ENCODE measurements at regions not wholly inside any gene's neighbourhood (a gene's known extent, or its start where the extent isn't known, plus 50 kb on each side); places are given as distances from the start of the nearest gene placed in this dataset.

- no peak for TF ChIP-seq GMEB1 (CRISPR knock-in tag; IDR thresholded peaks at IDR 0.05; ENCODE audit: borderline replicate concordance)
- TF ChIP-seq HHEX (CRISPR knock-in tag; IDR thresholded peaks at IDR 0.05) = no peak
- peak; percentile 25; the same call in 1 of the 2 replicates for TF ChIP-seq FOSL2 (CRISPR knock-in tag; IDR thresholded peaks at IDR 0.05)
- TF ChIP-seq ZNF576 (CRISPR knock-in tag; IDR thresholded peaks at IDR 0.05) = no peak
- 0 out of 4 replicates have a peak, but pooled peaks of 1 of the 2 experiments have one; percentile 43 for TF ChIP-seq EP300 (IDR thresholded peaks at IDR 0.05; ENCODE audit: low read depth in 2 of 2, low read length in 2 of 2)
- TF ChIP-seq EP300 (CRISPR knock-in tag; IDR thresholded peaks at IDR 0.05; ENCODE audit: borderline replicate concordance) = no peak
- TF ChIP-seq FOXA1 (IDR thresholded peaks at IDR 0.05) = no peak
- no peak for TF ChIP-seq FOXA1 (CRISPR knock-in tag; IDR thresholded peaks at IDR 0.05)
- peak; percentile 80; the same call in 1 of the 2 replicates for TF ChIP-seq ZNF746 (CRISPR knock-in tag; IDR thresholded peaks at IDR 0.05)
- no peak; the same call in 1 of the 2 replicates for TF ChIP-seq ZNF432 (CRISPR knock-in tag; IDR thresholded peaks at IDR 0.05; ENCODE audit: borderline replicate concordance)
- TF ChIP-seq ZNF687 (CRISPR knock-in tag; IDR thresholded peaks at IDR 0.05) = peak; percentile 92
- TF ChIP-seq TGIF2 (CRISPR knock-in tag; IDR thresholded peaks at IDR 0.05) = no peak
- TF ChIP-seq ZNF274 (CRISPR knock-in tag; IDR thresholded peaks at IDR 0.05) = no peak
- TF ChIP-seq ZBED4 (CRISPR knock-in tag; IDR thresholded peaks at IDR 0.05; ENCODE audit: borderline replicate concordance) = no peak
- TF ChIP-seq ARNT (IDR thresholded peaks at IDR 0.05) = no peak
- 0 out of 2 replicates have a peak, but pooled peaks have one; percentile 48 for TF ChIP-seq ZHX1 (CRISPR knock-in tag; IDR thresholded peaks at IDR 0.05; ENCODE audit: low read depth)
These were observed 65.2 kb upstream of the TINAGL1 start (continued) for GRCh38 chr1:31510853-31511789.

Data from HepG2 (cell line).